Astrocyte (in vitro differentiated cells and primary cell): ENCODE measurements at regions not wholly inside any gene's neighbourhood (a gene's known extent, or its start where the extent isn't known, plus 50 kb on each side); places are given as distances from the start of the nearest gene placed in this dataset.

ENCODE experiments used
- DNase-seq: peaks from one replicate; pipeline ENCODE4 v3.0.0-alpha.2; 2010; ENCODE audit warnings: low read depth
- FAIRE-seq: peaks from 2 replicates; lab custom pipeline; 2011; peaks lifted over from hg19 to GRCh38; lab: Jason Lieb, UNC
- H2AFZ ChIP-seq: 2 replicates; pipeline ENCODE4 v1.6.0; 2012; ENCODE audit warnings: low read depth, low read length, inconsistent platforms
- H3K27ac ChIP-seq: 2 replicates; pipeline ENCODE4 v1.5.1; 2011; ENCODE audit warnings: low read depth, low read length, inconsistent platforms
- H3K27me3 ChIP-seq: 2 replicates; pipeline ENCODE4 v1.6.0; 2011; ENCODE audit warnings: low read length, inconsistent platforms; ENCODE audit not compliant: insufficient read depth
- H3K36me3 ChIP-seq: 2 replicates; pipeline ENCODE4 v1.5.1; 2011; ENCODE audit warnings: low read length, inconsistent platforms; ENCODE audit not compliant: insufficient read depth
- H3K4me1 ChIP-seq: 2 replicates; pipeline ENCODE4 v1.5.1; 2011; ENCODE audit warnings: low read length, inconsistent platforms; ENCODE audit not compliant: insufficient read depth
- H3K4me2 ChIP-seq: 2 replicates; pipeline ENCODE4 v1.6.0; 2012; ENCODE audit warnings: low read length, inconsistent platforms
- H3K4me3 ChIP-seq: 2 replicates; pipeline ENCODE4 v1.5.1; 2011; ENCODE audit warnings: low read depth, mild to moderate bottlenecking, low read length, inconsistent platforms; ENCODE audit not compliant: insufficient read depth
- H3K79me2 ChIP-seq: 2 replicates; pipeline ENCODE4 v1.6.0; 2012; ENCODE audit warnings: mild to moderate bottlenecking, low read length, inconsistent platforms; ENCODE audit not compliant: insufficient read depth
- H3K9ac ChIP-seq: 2 replicates; pipeline ENCODE4 v1.6.0; 2012; ENCODE audit warnings: mild to moderate bottlenecking, low read length, inconsistent platforms
- H3K9me3 ChIP-seq: 2 replicates; pipeline ENCODE4 v1.5.1; 2012; ENCODE audit warnings: low read depth, mild to moderate bottlenecking, low read length, inconsistent platforms; ENCODE audit not compliant: insufficient read depth
- H4K20me1 ChIP-seq: 2 replicates; pipeline ENCODE4 v1.6.0; 2012; ENCODE audit warnings: low read length, inconsistent platforms; ENCODE audit not compliant: insufficient read depth
- H3K27ac Mint-ChIP-seq: one replicate; pipeline ENCODE4 v1.8.0; 2021; ENCODE audit warnings: mild to moderate bottlenecking, mixed read lengths; ENCODE audit not compliant: unreplicated experiment
- H3K27me3 Mint-ChIP-seq: one replicate; pipeline ENCODE4 v1.8.0; 2021; ENCODE audit warnings: low read depth, mixed read lengths; ENCODE audit not compliant: unreplicated experiment
- H3K36me3 Mint-ChIP-seq: one replicate; pipeline ENCODE4 v1.8.0; 2021; ENCODE audit warnings: low read depth, mixed read lengths; ENCODE audit not compliant: unreplicated experiment
- H3K4me1 Mint-ChIP-seq: one replicate; pipeline ENCODE4 v1.8.0; 2021; ENCODE audit warnings: low read depth, mixed read lengths; ENCODE audit not compliant: unreplicated experiment
- H3K4me3 Mint-ChIP-seq: one replicate; pipeline ENCODE4 v1.8.0; 2021; ENCODE audit warnings: mild to moderate bottlenecking, moderate library complexity, mixed read lengths; ENCODE audit not compliant: unreplicated experiment
- H3K9me3 Mint-ChIP-seq: one replicate; pipeline ENCODE4 v1.8.0; 2021; ENCODE audit warnings: mild to moderate bottlenecking, mixed read lengths; ENCODE audit not compliant: unreplicated experiment
- CTCF ChIP-seq: IDR thresholded peaks from 2 replicates; pipeline ENCODE4 v1.5.1; 2011; ENCODE audit warnings: low read depth, mild to moderate bottlenecking, inconsistent platforms, low read length, moderate library complexity; ENCODE audit not compliant: insufficient read depth
- EZH2 ChIP-seq: IDR thresholded peaks from 2 replicates; pipeline ENCODE4 v1.6.1; 2012; ENCODE audit warnings: mild to moderate bottlenecking, low read length, inconsistent platforms; ENCODE audit not compliant: insufficient read depth

DNA sequence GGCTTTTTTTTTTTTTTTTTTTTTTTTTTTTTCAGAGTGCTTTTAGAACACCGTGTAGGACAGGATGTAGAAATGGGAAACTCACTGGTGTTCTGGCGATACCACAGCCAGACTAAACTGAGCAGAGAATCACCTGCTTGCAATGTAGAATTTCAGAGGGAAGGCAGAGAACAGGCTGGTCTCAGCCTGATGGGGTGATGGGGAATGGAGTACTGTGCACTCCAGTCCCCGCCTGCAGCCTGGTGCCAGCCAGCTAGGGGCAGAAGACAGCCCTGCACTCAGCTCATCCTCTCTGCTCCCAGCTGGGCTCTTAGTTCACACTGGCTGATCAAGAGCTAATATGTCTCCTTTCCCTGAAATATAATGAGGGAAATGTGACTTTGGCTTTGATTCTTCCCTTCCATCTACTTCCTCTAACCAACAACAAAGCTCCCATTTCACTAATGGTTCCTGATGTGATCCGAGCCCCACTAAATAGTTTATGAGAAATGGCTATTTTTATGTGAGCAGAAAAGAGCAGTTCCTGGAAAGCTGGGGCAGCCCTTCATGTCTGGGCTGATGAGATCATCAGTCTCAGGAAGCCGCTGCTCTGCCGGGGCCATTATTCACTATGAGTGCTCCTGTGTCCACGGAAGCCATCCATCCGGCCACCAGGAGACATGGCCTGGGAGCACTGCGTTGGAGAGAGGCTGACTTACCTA is 209.7 kb downstream of the GADD45G start:
- Histone ChIP-seq H3K36me3 (no peaks in the 10 kb centered on the region), H3K79me2 (no peaks in the 10 kb centered on the region), H3K9me3 (no peaks in the 10 kb centered on the region), H3K4me2 (peak overlapping the region; percentile 57), H3K4me1 (peaks cover 9% of the 10 kb centered on the region), H3K4me3 (no peak overlapping the region), H3K27me3 (no peaks in the 10 kb centered on the region), H3K9ac (no peak overlapping the region), H3K27ac (no peak overlapping the region), H4K20me1 (no peaks in the 10 kb centered on the region), H2AFZ (no peak overlapping the region)
- peaks cover 6% of the 10 kb centered on the region for H3K4me1 Mint-ChIP-seq
- peaks cover 2% of the 10 kb centered on the region for H3K9me3 Mint-ChIP-seq
- no peak overlapping the region for H3K27ac Mint-ChIP-seq
- FAIRE-seq = no peak
- TF ChIP-seq CTCF = no peak
- TF ChIP-seq EZH2 = no peak
- peak; percentile 59 for DNase-seq
- H3K27me3 Mint-ChIP-seq = peaks cover 56% of the 10 kb centered on the region
- H3K4me3 Mint-ChIP-seq = no peak overlapping the region
- no peaks in the 10 kb centered on the region for H3K36me3 Mint-ChIP-seq

GRCh38 chr9:89815061-89815902 is 210.5 kb downstream of the GADD45G start:
- DNase-seq = no peak
- no peaks in the 10 kb centered on the region for H3K9me3 ChIP-seq
- TF ChIP-seq EZH2 = no peak
- no peak for TF ChIP-seq CTCF
- no peaks in the 10 kb centered on the region for H3K36me3 ChIP-seq
- Mint-ChIP-seq H3K27me3 (peaks cover 50% of the 10 kb centered on the region), H3K4me1 (peaks cover 6% of the 10 kb centered on the region), H3K36me3 (no peaks in the 10 kb centered on the region), H3K4me3 (no peak overlapping the region), H3K27ac (no peak overlapping the region), H3K9me3 (peaks cover 2% of the 10 kb centered on the region)
- H3K79me2 ChIP-seq = no peaks in the 10 kb centered on the region
- FAIRE-seq = no peak
- no peaks in the 10 kb centered on the region for H3K27me3 ChIP-seq
- H3K27ac ChIP-seq = no peak overlapping the region
- H3K4me2 ChIP-seq = peak overlapping the region; percentile 57
- no peak overlapping the region for H2AFZ ChIP-seq
- peaks cover 4% of the 10 kb centered on the region for H3K4me1 ChIP-seq
- no peaks in the 10 kb centered on the region for H4K20me1 ChIP-seq
- H3K4me3 ChIP-seq = no peak overlapping the region
- no peak overlapping the region for H3K9ac ChIP-seq
